ENCODE measurements at regions not wholly inside any gene's neighbourhood (a gene's known extent, or its start where the extent isn't known, plus 50 kb on each side); places are given as distances from the start of the nearest gene placed in this dataset.

GRCh38 chr14:76948976-76949375, 79.5 kb downstream of the IRF2BPL start:
- no peak for DNase-seq (ENCODE audit: low read depth)

- peak; percentile 47 for DNase-seq (ENCODE audit: low read depth)
Observed at GRCh38 chr14:76948213-76948947, 80.1 kb downstream of the IRF2BPL start.

GRCh38 chr14:76947838-76948184, 80.7 kb downstream of the IRF2BPL start:
- DNase-seq (ENCODE audit: low read depth) = no peak

- DNase-seq (ENCODE audit: low read depth) = peak; percentile 92
Observed at GRCh38 chr14:76947078-76947837, 81.2 kb downstream of the IRF2BPL start.

DNA sequence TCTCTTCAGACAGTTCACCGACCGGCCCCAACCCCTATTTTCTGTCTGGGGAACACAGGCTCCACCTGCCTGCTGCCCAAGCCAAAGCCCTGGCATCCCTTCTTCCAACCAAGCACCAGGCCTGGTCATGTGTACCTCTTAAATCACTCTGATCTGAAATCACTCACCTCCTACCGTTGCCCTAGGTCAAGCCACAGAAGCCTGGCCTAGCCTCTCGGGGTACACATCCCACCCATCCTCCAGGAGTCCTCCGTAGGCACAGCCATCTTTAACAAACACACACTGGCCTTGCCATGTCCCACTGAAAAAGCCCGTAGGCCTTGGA, 81.8 kb downstream of the IRF2BPL start:
- peak; percentile 31 for DNase-seq (ENCODE audit: low read depth)

- DNase-seq (ENCODE audit: low read depth) = no peak
Observed at GRCh38 chr14:76943072-76943471, 85.4 kb downstream of the IRF2BPL start.

DNA sequence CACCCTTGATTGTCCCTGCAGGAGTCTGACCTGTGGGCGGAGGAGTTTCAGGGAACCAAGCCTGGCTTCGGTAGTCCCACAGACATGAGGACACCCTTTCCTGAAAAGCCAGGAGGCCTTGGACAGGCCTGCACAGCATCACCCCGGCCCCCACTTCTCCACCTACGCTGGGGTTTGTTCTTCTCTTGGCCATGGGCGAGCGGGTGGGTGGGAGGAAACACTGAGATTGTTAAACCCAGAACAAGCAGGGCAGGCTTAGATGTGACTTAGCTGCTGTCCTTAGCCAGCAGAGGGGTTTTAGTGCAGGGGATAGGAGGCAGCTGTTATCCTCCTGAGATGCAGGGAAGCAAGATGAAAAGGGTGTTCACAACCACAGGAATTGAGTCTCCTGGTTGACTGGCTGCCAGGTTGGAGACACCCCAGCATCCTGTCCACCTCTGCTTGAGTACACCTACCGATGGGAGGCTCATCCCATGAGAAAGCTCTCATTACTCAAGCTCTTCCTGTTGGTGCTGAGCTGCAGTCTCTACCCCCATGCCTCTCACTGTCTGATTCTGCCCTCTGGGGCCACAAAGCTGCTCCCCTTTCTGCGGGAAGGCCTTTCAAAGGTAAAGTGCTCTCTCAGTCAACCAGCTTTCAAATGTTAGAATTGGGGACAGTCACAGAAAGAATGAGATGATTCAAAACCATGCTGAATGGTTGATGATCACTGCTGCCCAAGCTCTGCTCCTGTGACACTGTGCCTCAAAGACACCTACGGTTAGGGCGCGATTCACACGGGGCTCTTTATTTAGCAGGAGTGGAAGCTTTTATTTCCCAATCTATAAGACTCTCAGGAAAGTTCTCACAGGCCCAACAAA, 86.3 kb downstream of the IRF2BPL start:
- no peak for DNase-seq (ENCODE audit: low read depth)

DNA sequence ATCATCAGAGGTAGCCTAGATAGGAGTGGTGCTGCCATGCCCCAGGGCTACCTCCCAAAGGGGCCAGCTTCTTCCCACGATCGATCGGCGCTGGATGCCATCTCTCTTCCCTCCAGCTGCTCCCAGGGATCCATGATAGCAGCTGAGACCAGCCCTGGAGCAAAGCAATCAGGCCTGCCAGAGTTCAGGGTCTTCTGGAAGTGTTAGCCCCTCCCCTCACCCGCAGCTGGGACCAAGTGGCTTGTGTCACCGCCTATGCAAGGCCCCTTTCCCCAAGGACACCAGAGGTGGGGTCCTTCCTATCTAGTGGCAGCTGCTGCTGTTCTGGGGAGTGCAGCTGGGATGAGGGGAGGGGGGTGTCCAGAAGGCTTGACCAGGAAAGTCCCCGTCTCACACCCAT, 87.0 kb downstream of the IRF2BPL start:
- DNase-seq (ENCODE audit: low read depth) = no peak

DNA sequence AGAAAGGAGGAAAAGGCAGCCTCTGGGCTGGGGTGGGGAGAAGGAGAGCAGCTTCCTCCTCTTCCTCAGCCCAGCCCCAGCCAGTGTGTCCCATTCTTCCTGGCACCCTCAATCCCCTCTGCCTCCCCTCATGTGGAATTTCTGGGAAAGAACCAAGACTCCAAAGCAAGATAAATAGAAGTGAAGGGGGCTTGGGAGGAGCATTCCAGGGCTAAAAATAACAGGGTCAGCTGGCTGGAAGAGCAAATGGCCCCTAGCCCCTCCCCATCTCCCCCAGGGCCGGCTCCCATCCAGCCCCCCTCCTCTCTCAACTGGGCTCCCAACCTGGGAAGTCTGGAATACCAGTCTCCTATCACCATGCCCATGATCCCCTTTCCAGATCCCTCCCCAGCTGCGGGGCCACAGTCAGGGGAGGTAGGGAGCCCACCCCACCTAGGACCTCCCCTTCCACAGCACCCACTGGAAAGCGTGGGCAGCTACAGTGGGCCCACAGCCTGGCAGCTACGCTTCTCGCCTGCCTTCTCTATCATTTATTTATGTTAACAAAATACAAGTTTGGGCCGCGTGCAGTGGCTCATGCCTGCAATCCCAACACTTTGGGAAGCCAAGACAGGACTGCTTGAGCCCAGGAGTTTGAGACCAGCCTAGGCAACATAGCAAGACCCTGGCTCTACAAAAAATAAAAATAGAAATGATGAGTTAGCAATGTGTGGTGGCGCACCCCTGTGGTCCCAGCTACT, 88.3 kb downstream of the IRF2BPL start:
- no peak for DNase-seq (ENCODE audit: low read depth)

GRCh38 chr14:76939015-76939742, 89.3 kb downstream of the IRF2BPL start:
- no peak for DNase-seq (ENCODE audit: low read depth)

GRCh38 chr14:76938092-76938500, 90.4 kb downstream of the IRF2BPL start:
- DNase-seq (ENCODE audit: low read depth) = no peak

DNA sequence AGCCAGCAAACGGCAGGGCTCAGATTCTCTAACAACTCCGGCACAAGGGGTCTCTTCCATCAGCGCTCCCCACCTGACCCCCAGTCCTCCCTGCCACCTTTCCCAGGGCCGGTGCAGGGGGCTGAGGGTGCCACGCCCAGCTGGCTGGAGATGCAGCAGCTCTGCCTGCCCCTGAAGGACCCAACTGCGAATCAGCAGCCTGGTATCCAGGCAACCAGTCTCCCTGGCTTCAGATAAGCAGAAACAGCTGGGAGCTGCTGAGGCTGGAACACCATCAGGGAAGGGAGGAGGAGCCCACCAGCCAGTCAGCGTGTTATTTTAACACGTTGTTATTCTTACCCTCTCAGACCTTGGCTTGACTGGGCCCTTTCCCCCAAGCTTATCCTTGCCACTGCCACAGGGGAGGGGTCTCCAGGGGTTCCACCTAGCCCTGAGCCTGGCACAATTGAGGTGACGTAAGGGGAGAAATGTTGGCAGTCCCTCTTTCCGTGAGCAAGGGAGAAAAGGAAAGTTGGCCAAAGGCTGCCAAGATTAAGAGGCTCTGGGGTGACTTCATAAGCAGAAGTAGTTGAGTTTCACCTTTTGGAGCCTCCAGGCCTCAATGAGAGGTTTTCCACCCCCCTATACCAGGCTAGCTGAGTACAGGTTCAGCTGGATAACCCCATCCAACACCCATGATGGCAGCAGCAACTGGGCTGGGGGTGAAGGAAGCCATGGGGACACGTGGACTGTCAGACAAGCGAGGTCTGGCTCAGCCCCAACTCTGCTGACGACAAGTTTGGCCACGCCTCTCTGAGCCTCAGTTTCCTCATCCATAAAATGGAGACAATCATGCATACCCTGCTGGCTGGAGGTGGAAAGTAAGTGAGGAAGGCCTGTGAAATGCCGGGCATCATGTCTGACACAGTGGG, 91.1 kb downstream of the IRF2BPL start:
- no peak for DNase-seq (ENCODE audit: low read depth)

- DNase-seq (ENCODE audit: low read depth) = no peak
Observed at GRCh38 chr14:76936483-76936882, 92.0 kb downstream of the IRF2BPL start.

- DNase-seq (ENCODE audit: low read depth) = no peak
Observed at GRCh38 chr14:76933515-76933914, 95.0 kb downstream of the IRF2BPL start.

GRCh38 chr14:76931631-76932402, 96.7 kb downstream of the IRF2BPL start:
- DNase-seq (ENCODE audit: low read depth) = no peak

- no peak for DNase-seq (ENCODE audit: low read depth)
Observed at GRCh38 chr14:76930549-76930948, 98.0 kb downstream of the IRF2BPL start.

DNA sequence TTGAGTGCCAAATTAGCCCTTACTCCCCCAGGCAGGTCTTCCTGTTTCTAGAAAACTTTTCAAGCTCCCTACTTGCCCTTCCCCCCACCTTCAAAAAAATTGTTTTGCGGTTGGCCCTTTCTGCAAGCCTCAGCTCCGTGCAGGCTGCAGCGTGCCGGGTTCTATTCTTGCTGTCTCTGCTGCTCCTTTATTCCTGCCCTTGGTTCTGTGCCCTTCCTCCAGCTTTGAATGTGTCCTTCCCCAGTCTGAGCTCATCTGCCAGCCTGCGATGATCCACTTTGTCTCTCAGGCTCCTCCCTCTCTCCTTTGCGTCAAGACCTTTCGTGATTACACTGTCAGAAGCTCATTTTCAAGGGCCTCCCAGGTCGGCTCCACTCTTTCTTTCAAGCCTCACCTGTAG, 98.6 kb downstream of the IRF2BPL start:
- DNase-seq (ENCODE audit: low read depth) = no peak

GRCh38 chr14:76927971-76928700, 100.4 kb downstream of the IRF2BPL start:
- DNase-seq (ENCODE audit: low read depth) = no peak
